ENCODE measurements at regions not wholly inside any gene's neighbourhood (a gene's known extent, or its start where the extent isn't known, plus 50 kb on each side); places are given as distances from the start of the nearest gene placed in this dataset.
"Not testable (repeated sequence)": the region's sequence is repeated elsewhere in the genome, so short reads cannot be mapped to it uniquely, and the experiment has no call there.

DNA sequence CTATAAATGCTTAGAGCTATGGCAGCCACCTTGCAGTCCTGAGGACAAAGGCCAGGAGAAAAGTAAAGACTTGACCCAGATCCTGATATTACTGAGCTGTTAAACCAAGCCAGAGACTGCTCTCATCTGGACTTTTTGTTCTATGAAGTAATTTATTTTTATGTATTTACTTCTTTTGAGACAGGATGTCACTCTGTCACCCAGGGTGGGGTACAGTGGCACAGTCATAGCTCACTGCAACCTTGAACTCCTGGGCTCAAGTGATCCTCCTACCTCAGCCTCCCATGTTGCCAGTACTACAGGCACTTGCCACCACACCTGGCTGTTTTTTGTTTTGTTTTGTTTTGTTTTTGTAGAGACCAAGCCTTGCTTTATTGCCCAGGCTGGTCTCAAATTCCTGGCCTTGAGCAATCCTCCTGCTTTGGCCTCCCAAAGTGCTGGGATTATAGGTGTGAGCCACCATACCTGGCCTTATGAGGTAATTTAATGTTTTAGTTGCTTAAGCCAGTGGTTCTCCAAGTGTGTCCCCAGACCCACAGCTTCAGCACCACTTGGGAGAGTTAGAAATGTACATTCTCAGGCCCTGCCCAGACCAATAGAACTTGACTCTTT is 112.1 kb downstream of the COPRS start:
- DNase-seq: no peak

DNA sequence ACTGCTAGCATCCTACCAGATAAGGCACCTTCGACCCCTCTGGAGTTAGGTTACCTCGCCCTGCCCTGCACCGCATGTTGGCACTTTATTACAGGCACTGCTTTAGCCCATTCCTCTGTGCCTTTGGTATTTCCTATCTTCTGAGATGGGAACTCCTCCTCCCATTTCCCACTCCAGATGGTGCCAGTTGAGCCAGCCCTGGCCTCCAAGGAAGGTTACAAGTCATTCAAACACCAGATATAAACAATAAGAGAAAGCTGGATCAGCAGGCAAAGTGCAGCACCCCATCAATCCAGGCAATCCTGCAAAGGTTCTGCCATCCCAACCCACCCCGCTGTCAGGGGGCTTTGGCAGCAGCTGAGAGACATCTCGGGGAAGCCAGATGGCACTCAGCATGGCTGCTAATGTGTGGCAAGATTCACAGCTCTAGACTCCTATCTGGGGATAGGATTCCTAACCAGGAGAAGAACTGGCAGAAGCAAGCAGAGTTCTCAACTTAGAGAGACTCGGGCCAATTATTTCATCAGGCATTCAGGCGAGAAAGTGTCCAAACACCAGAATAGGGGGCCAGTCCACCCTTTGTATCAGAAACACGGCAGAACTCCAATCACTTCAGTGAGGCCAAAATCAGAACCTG is 113.0 kb downstream of the COPRS start:
- no peak for DNase-seq

DNA sequence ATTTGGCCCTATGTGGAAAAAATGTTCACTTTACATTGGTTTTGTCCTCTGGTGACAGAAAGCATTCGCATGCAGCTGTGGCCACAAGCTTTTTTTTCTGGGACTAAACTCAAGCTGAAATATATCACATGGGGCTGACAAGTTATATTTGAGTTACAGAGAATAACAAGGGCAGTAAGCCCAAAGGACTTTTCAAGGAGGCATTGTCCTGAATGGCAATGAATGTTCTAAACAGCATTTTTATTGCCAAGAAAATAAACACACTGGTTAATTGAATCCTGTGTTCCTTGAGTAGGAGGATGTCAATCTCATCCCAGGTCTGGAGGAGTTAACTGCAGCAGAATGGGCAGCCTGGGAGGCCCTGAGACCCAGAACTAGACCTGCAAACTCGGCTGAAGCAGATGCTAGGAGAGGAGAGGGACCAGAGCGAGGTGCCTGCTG is 114.5 kb downstream of the COPRS start:
- DNase-seq: no peak

DNA sequence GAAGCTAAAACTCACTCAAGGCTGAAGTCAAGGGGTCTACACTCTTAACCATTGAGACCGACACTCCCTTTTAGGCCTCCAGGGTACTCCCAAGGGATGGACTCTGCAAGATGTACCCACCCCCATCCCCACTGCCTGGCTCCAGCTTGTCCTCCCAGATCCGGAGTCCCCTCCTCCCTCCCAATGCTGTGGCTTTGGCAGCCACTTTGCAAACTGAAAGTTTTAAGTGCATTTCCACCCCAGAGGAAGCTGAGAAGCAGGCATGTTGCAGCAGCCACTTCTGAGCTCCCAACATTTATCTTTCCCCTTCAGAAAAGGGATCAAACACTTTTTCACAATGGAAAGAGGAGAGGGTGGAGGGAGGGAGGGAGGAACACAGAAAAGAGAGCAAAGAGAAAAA is 115.2 kb downstream of the COPRS start:
- no peak for DNase-seq

DNA sequence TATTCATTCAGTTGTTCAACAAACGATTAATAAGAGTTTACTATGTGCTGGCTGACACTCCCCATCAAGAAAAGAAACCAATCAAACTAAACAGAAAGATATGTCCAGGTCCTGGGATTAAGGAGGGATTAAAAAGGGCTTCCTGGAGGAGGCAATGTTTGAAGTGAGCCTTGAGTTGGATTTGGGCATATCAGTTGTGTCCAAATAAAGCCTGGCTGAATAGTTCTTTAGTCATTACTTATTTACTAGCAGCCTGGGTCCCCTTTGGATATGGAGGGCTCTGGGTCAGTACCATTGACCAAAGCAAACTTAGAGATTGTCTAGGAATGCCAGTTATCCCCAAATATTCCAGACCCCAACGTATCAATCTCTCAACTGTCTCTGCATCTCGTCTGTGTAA is 117.7 kb downstream of the COPRS start:
- DNase-seq: no peak

DNA sequence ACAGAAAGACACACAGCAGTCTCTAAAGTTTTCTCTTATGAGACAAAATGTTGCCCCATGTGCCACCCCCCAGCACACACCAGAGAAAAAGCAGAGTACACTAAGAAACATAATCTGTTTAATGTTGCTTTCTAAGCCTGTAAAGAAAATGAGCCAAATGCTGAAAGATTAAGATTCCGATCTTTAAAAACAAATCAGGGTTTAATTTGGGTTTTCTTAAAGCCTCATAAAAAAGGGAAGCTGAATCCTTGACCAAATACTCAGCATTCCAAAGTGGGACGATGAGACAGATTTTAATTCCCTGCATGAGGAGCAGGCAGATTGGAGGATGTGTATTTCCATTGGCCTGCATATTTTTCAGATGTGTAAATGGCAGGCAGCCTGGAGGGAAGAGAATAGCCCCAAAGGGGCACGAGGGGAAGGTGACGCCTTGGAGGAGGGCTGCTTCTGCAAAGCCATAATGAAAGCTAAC is 118.4 kb downstream of the COPRS start:
- no peak for DNase-seq

DNA sequence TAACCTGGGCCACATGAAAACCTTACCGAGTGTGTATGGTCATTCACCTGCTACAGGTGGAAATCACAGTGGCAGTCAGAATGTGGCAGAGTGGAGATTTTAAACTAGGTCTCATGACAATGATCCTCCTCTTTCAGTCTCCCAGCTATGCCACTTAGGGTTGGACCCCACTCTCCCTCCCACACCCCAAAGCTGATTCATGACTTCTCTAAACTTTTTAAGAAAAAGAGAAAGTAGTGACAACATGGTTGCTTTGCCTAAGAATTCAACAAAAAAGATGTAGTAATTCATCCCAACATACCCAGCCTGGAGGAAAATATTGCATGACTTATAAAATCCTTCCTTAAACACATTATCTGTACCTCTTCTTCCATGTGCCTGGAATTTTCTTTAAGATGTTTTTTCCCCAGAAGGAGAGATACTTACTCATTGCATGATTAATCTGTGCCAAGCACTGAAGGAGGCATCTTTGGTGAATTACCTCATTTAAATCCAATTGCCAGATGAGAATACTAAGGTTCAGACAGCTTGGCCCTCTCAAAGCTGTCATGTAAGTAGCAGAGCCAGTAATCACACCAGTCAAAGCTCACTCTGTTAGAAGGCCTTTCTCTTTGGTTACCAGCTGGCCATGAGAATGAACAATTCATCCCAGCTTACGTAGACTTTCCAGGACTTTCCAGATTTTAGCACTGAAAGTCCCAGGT is 119.9 kb downstream of the COPRS start:
- DNase-seq: no peak

DNA sequence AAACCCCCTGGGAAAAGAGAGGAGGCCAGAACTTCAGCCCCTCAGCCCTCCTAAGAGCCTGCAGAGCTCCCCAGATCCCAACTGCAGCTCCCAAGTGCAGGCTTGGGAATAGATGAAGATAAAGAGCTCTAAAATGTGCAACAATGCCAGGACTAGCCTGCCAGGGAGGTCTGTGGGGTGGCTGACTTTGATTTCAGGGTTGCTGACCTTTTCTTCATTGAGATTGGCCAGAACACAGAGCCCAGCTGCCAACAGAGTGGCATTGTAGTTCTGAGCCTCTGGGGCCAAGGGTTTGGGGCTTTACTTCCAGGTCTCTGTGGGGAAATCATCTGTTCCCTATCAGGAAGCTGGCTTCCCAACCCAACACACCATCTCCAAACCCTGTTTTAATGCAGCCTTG is 120.6 kb downstream of the COPRS start:
- no peak for DNase-seq

DNA sequence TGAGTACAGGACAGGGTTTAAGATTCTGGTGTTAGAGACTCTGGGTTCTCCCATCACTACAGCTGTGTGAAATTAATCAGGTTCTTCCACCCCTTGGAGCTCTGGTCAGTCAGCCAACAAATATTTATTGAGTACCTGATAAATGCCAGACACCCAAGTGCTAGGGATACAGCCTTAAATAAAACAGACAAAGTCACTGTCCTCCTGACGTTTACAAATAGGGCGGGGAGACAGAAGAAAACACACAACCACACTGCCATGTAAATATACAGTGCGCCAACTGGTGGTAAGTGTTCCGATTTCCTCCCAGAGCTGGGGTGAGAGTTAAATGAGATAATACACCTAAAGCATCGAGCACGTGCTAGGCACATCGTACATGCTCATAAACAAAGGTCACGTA is 121.0 kb downstream of the COPRS start:
- no peak for DNase-seq

DNA sequence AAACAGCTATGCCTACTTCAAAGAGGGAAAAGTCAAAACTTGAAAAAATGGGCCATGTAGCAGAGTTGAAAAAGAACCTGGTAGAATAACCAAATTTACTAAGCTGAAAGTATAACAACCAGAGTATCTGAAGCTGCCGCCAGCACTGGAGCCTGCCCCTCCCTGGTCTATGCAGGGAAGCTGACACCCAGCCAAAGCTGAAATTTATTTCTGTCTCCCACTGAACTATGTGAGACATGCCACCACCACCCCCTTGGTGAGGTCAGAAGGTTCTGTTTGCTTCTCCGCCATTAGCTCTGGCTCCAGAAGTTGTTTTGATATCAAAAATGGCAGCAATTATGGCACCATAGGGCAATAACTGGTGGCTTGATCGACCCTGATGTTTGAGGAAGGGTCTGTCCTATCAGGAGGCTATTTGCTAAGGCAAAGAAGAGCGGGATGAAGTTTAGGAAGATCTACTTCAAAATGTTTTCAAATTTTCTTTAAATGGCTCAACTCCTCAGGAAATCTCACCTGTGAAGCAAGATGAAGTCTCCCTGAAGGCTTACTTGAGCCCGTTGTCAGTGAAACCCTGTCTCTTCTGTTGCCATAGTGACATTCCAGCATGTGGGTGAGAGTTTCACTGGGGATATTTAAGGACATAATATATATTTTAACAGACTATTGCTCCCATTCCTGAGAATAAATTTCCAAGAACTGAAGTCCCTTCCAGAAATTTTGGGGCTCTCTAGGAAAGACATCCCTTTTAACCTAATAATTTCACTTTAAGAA is 122.0 kb downstream of the COPRS start:
- no peak for DNase-seq

DNA sequence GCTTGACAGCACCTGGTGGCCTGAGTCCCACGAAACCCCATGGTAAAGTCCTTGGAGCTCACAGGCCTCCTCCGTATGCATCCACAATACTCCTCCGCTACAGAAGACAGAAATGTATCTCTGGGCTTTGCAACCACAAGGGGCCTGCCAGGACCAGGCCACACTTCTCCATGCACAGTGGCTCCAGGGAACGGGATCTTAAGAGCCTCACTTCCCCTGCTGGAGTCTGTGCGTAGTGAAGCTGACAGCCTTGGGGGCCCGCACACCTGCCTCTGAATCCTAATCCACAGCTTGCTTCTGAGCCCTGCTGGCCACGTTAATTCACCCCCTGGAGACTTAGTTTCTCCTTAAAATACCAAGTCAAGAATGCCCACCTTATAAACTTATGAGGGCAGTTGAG is 125.7 kb downstream of the COPRS start:
- DNase-seq: no peak

DNA sequence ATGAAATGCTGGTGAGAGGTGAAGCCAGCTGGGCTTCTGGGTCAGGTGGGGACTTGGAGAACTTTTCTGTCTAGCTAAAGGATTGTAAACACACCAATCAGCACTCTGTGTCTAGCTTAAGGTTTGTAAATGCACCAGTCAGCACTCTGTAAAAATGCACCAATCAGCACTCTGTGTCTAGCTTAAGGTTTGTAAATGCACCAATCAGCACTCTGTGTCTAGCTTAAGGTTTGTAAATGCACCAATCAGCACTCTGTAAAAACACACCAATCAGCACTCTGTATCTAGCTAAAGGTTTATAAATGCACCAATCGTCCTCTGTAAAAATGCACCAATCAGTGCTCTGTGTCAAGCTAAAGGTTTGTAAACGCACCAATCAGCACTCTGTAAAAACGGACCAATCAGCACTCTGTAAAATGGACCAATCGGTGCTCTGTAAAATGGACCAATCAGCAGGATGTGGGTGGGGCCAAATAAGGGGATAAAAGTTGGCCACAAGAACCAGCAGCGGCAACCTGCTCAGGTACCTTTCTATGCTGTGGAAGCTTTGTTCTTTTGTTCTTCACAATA is 127.4 kb downstream of the COPRS start:
- DNase-seq: not testable (repeated sequence)

DNA sequence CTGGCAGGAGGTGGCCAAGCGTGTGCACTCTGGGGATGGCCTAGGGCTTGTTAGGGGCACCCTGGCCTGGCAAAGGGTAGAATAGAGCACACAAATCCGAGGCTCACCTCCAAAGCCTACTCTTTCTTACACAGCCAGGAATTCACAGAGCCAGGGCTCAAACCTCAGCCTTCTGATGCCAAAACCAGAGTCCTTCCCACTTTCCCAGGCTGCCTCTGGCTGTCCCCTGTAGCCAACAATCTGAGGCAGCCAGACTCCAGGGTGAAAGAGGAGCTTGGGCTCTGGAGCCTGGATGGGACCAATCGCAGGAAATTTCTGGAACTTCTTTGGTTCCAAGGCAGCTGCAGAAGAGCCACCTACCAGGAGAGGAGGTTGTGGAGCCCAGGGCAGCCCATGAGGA is 127.9 kb downstream of the COPRS start:
- no peak for DNase-seq

DNA sequence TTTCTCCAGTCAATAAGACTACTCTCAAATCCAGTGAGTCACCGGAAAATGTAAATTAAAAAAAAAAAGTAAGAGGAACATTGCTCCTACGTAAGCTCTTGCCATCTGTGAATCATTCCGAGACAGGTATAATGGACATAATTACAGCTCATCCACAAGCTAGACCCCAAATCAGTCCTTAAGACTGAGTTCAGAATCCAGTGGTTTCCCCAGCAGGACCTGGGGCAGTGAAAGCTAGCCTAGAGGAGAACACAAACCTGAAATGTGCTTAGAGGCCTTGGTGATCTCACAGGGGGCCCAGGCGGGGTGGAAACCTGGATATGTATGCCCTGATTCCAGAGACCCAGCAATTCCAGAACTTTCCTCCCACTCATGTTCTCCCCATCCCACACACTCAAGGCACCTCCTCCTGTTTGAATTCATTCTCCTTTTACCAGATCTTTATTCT is 132.0 kb downstream of the COPRS start:
- DNase-seq: no peak

DNA sequence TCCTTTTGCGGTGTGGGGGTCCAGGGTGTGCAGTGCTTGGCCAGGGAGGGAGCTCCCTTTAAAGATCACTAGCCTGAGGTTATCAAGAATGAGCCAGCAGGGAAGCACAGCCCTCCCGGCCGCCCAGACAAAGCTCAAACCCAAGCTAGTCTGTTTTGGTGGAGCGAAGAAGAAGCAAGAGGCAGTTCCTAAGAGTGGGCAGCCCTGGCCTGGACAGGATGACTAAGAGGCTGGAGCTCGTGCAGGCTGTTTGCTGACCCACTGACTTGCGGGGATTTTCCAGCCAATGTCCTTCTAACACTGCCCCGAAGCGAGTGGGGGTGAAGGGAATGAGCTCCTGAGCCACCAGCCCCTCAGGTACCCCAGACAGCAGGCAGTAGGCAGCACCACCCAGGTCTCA is 134.4 kb downstream of the COPRS start:
- DNase-seq: no peak

DNA sequence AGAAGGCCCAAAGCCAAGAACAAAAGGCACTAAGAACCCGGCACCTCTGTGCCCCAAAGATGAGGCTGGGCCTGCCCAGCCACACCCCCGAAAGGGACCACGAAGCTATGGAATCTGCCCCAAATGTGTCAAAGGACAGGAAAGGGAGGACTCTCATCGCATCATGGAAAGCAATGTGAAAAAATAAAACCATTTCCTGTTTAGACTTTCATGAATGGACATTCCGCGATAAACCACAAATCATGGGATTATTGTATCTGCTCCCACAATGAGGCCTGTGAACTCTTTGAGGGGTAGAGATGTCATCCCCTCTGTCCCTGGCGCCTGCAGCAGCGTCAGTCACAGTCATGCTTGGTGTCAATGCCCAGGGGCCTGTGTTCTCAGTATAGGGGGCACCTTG is 135.0 kb downstream of the COPRS start:
- DNase-seq: no peak

DNA sequence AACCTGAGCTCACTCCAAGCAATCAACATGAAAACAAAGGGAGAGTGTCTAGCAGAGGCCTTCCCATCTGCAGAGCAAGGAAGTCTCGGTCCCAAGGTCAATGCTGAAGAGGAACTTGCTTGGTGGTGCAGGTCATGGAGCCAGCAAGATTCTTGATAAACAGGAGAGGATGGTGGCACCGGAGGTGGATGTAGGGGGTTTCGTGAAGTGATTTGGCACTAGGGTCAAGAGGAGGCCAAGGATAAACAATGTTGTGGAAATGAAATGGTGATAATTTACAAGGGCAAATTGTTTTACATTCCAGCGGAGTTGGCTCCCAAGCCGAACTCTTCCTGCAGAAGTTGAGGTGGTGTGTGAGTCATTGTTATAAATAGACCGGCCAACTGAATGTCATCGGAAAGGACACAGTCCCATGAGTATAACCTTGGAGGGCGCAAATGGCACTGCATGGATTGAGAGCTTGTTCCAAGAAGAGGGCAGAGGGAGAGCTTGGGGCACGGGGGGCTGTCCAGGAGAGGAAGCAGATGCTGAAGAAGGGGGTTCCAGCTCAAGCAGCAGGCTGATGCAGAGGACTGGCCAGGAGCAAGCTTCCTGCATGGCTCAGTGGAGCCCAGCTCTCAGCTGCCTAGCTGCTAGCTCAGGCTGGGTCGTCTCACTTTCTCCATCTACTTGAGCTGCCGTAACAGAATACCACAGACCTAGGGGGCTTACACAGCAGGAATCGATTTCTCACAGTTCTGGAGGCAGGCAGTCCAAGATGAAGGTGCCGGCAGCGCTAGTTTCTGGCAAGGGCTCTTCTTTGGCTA is 136.6 kb downstream of the COPRS start:
- no peak for DNase-seq

DNA sequence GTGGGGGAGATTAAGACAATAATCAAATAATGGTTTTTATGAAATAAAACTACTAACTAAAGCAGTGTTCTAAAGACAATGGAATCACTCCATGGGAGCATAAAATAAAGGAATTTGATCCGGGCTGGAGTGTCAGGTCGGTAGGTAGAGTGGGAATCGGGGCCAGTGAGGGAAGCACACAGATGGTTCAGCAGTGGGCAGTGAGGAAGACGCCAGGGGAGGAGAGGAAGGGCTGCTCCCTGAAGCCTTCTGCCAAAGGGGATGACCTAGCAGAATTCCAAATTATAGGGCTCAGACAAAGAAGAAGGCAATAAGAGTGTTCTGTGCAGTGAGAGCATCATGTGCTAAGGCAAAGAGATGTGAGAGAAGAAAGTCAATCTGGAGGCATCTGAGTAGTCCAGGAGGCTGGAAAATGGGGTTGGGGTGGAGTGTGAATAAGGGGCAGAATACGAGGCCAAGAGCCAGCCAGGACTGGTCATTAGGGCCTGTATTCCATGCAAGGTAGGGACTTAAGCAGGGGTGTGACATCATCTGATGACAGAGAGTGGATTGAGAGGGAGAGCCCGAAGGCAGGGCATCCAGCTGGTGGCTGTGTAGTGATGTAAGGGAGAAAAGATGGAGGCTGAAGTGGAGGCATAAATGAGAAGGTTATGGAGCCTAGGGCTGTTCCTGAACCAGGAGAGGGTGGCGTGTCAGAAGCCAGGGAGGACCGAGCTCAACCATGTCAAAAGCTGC is 137.6 kb downstream of the COPRS start:
- no peak for DNase-seq

DNA sequence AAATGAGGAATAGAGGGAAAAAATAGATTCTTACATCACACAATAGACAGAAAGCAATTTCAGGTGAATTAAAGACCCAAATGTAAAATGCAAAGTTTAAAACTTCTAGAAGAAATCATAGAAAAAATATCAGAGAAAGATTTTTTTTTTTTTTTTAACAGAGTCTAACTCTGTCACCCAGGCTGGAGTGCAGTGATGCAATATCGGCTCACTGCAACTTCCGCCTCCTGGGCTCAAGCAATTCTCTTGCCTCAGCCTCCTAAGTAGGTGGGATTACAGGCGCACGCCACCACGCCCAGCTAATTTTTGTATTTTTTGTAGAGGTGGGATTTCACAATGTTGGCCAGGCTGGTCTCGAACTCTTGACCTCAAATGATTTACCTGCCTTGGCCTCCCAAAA is 141.8 kb downstream of the COPRS start:
- not testable (repeated sequence) for DNase-seq

DNA sequence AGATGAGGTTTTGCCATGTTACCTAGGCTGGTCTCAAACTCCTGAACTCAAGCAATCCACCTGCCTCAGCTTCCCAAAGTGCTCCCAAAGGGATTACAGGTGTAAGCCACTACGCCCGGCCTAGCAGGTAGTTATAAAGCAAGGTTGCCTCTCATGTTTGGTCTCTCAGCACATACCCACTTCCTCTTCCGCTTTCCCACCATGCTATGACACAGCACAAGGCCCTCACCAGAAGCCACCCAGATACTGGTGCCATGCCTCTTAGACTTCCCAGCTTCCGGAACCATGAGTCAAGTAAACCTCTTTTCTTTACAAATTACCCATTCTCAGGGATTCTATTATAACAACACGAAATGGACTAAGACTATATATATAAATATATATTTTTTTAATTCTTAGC is 143.6 kb downstream of the COPRS start:
- DNase-seq: no peak

DNA sequence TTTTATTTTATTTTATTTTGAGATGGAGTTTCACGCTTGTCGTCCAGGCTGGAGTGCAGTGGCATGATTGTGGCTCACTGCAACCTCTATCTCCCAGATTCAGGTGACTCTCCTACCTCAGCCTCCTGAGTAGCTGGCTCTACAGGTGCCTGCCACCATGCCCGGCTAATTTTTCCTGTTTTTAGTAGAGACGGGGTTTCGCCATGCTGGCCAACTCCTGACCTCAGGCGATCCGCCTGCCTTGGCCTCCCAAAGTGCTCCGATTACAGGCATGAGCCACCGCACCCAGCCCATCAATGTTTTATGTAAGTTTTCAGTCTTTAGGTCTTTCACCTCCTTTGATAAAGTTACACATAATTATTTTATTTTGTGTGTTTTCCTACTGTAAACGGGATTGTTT is 154.6 kb downstream of the COPRS start:
- DNase-seq: no peak

DNA sequence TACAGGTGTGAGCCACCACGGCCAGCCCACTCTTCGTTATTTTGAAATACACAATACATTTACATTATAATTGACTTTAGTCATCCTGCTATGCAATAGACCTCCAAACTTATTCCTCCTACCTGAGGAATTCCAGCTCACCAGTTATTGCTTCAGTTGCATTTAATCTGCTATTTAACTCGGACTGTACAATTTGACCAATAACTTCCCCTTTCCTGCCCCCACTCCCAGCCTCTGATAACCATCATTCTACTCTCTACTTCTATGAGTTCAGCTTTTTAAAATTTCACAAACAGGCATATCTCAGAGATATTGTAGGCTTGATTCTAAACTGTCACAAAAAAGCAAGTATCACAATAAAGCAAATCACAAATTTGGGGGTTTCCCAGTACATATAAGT is 157.0 kb downstream of the COPRS start:
- no peak for DNase-seq
